Embryonic facial prominence (tissue), 1 donor: ENCODE measurements at regions not wholly inside any gene's neighbourhood (a gene's known extent, or its start where the extent isn't known, plus 50 kb on each side); places are given as distances from the start of the nearest gene placed in this dataset.

Source experiments
- DNase-seq: peaks from one replicate; pipeline ENCODE4 v3.0.0-alpha.2; 2016; ENCODE audit errors: extremely low spot score

- no peak for DNase-seq
Measured at GRCh38 chr18:72470391-72470790, 73.8 kb downstream of the CBLN2 start.

GRCh38 chr18:72468021-72468710, 76.0 kb downstream of the CBLN2 start:
- DNase-seq, result no peak

- no peak for DNase-seq
Measured at GRCh38 chr18:72460210-72460680, 83.9 kb downstream of the CBLN2 start.

GRCh38 chr18:72458271-72458670, 85.9 kb downstream of the CBLN2 start:
- DNase-seq, result no peak

- DNase-seq, result no peak
Measured at GRCh38 chr18:72456802-72457201, 87.3 kb downstream of the CBLN2 start.

- no peak for DNase-seq
Measured at GRCh38 chr18:72452328-72452727, 91.8 kb downstream of the CBLN2 start.

- no peak for DNase-seq
Measured at GRCh38 chr18:72444798-72445155, 99.4 kb downstream of the CBLN2 start.

- no peak for DNase-seq
Measured at GRCh38 chr18:72444111-72444797, 99.9 kb downstream of the CBLN2 start.

GRCh38 chr18:72436401-72436800, 107.7 kb downstream of the CBLN2 start:
- DNase-seq, result no peak

GRCh38 chr18:72433756-72434155, 110.4 kb downstream of the CBLN2 start:
- no peak for DNase-seq

GRCh38 chr18:72427721-72428120, 116.4 kb downstream of the CBLN2 start:
- DNase-seq, result no peak

GRCh38 chr18:72419914-72420313, 124.2 kb downstream of the CBLN2 start:
- no peak for DNase-seq

- DNase-seq, result no peak
Measured at GRCh38 chr18:72412927-72413326, 131.2 kb downstream of the CBLN2 start.

- DNase-seq, result no peak
Measured at GRCh38 chr18:72411261-72411660, 132.9 kb downstream of the CBLN2 start.

- DNase-seq, result no peak
Measured at GRCh38 chr18:72410399-72410798, 133.7 kb downstream of the CBLN2 start.

GRCh38 chr18:72409903-72410302, 134.2 kb downstream of the CBLN2 start:
- no peak for DNase-seq

- DNase-seq, result no peak
Measured at GRCh38 chr18:72407048-72407447, 137.1 kb downstream of the CBLN2 start.

GRCh38 chr18:72391951-72392350, 152.2 kb downstream of the CBLN2 start:
- DNase-seq, result no peak

- DNase-seq, result no peak
Measured at GRCh38 chr18:72391427-72391826, 152.7 kb downstream of the CBLN2 start.

GRCh38 chr18:72378016-72378415, 166.1 kb downstream of the CBLN2 start:
- DNase-seq, result no peak

GRCh38 chr18:72376256-72376655, 167.9 kb downstream of the CBLN2 start:
- DNase-seq, result no peak

- no peak for DNase-seq
Measured at GRCh38 chr18:72375618-72376017, 168.5 kb downstream of the CBLN2 start.

GRCh38 chr18:72372076-72372475, 172.1 kb downstream of the CBLN2 start:
- DNase-seq, result no peak

GRCh38 chr18:72368308-72368707, 175.8 kb downstream of the CBLN2 start:
- no peak for DNase-seq
